Prostate gland (tissue), 1 donor: ENCODE measurements at regions not wholly inside any gene's neighbourhood (a gene's known extent, or its start where the extent isn't known, plus 50 kb on each side); places are given as distances from the start of the nearest gene placed in this dataset.

ENCODE experiments used
- POLR2A ChIP-seq: fragments of 450-650 bp; IDR thresholded peaks from one replicate; pipeline ENCODE4 v1.6.1; 2016; ENCODE audit warnings: antibody characterized with exemption, mild to moderate bottlenecking
- POLR2AphosphoS5 ChIP-seq: sonication (generic); formaldehyde crosslinking; IDR thresholded peaks from one replicate; pipeline ENCODE4 v1.6.1; 2017; ENCODE audit warnings: antibody characterized with exemption

GRCh38 chr15:98390946-98391530 is 257.3 kb upstream of the IGF1R start:
- no peak for TF ChIP-seq POLR2AphosphoS5
- no peak for TF ChIP-seq POLR2A
